Transverse colon (tissue), 4 donors: ENCODE measurements at regions not wholly inside any gene's neighbourhood (a gene's known extent, or its start where the extent isn't known, plus 50 kb on each side); places are given as distances from the start of the nearest gene placed in this dataset.

Experiments used
- EP300 ChIP-seq: sonication (generic); formaldehyde crosslinking; IDR thresholded peaks from one replicate; pipeline ENCODE4 v1.6.1; 2017; ENCODE audit warnings: antibody characterized with exemption, low read depth
- POLR2A ChIP-seq: fragments of 450-650 bp; IDR thresholded peaks from one replicate; pipeline ENCODE4 v1.6.1; 2016; ENCODE audit warnings: antibody characterized with exemption, mild to moderate bottlenecking, moderate library complexity
- POLR2AphosphoS5 ChIP-seq, 3 donors: sonication (generic); formaldehyde crosslinking; IDR thresholded peaks; one replicate each; pipeline ENCODE4 v1.6.1; 2016; ENCODE audit warnings: antibody characterized with exemption in 3 of 3
- TF ChIP-seq, protein P1 (sequence below), 5 experiments: fragments of 200-600 bp in 3 of 5; fragments of 450-650 bp in 2 of 5; sonication (generic) in 3 of 5; IDR thresholded peaks; 1 replicate in 2 of 5; 2 replicates in 3 of 5; pipeline ENCODE4 v1.5.1; 2016 to 2017; ENCODE audit warnings: antibody characterized with exemption in 5 of 5, inconsistent platforms in 3 of 5, mild to moderate bottlenecking in 2 of 5, moderate library complexity in 1 of 5

DNA sequence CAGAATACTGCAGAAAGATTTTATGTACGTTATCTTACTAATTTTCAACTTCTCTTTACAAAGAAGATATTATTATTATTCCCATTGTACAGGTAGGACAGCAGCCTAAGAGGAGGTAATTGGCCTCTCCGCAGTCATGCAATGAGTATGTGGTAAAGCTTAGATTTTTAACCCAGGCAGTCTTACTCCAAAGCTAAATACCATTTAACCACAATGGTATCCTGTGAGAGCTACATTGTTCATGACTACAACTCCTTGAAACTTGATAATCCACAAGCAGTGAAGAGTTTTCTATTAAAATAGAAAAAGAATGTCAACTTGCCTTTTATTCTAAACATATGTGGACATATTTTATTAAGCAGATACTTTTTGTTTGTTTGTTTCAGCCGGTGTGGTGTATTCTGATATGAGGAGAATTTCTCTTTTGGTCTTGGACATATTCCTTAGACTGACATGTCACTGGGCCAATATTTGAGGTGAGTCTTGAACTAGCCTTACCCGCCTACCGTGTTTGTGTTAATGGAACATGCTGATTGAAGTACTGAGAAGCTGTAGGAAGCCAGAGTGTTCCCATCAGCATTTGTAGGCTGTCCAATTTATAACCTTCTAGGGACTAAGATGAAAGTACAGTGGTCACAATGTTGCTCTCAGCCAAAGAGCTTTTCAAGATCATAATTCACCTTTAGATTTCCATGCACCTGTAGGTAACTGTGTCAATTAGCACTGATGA, 293.9 kb upstream of the DCC start:
- TF ChIP-seq, protein P1, sequence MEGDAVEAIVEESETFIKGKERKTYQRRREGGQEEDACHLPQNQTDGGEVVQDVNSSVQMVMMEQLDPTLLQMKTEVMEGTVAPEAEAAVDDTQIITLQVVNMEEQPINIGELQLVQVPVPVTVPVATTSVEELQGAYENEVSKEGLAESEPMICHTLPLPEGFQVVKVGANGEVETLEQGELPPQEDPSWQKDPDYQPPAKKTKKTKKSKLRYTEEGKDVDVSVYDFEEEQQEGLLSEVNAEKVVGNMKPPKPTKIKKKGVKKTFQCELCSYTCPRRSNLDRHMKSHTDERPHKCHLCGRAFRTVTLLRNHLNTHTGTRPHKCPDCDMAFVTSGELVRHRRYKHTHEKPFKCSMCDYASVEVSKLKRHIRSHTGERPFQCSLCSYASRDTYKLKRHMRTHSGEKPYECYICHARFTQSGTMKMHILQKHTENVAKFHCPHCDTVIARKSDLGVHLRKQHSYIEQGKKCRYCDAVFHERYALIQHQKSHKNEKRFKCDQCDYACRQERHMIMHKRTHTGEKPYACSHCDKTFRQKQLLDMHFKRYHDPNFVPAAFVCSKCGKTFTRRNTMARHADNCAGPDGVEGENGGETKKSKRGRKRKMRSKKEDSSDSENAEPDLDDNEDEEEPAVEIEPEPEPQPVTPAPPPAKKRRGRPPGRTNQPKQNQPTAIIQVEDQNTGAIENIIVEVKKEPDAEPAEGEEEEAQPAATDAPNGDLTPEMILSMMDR (IDR thresholded peaks at IDR 0.05): no peak
- no peak for TF ChIP-seq POLR2A
- TF ChIP-seq POLR2AphosphoS5 (IDR thresholded peaks at IDR 0.05): no peak
- TF ChIP-seq EP300: no peak
